ENCODE measurements at regions not wholly inside any gene's neighbourhood (a gene's known extent, or its start where the extent isn't known, plus 50 kb on each side); places are given as distances from the start of the nearest gene placed in this dataset.

DNA sequence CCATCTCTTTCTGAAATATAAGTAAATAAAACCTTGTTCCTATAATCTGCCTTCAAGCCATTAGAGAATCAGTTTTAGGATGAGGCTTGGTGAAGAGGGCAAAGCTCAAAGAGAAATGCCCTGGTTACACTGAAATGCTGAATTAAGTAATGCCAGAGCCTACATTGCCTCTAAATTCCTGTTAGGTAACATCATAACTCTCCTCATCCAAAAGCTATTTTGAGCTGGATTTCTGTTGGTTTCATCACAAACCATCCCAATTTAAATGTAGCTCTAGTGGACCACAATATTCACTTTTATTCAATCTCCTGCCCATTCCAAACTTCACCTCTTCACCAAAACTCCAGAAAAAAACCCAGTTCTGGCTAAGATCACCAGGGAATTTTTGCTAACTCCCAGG, 1319.7 kb upstream of the TENM3 start:
- no peak for FAIRE-seq
- H4K20me1 ChIP-seq (ENCODE audit: control insufficient read depth, insufficient read depth): no peaks in the 10 kb centered on the region
- no peak for TF ChIP-seq HDAC6 (IDR thresholded peaks at IDR 0.05; ENCODE audit: unreplicated experiment)
- TF ChIP-seq NBN (IDR thresholded peaks at IDR 0.05): no peak
- TF ChIP-seq ASH2L (IDR thresholded peaks at IDR 0.05; ENCODE audit: borderline replicate concordance, low read depth): no peak
- no peak for TF ChIP-seq NKRF (conservative IDR thresholded peaks at IDR 0.05)
- TF ChIP-seq CBX3 (IDR thresholded peaks at IDR 0.05; ENCODE audit: borderline replicate concordance, low read depth): no peak
- no peak for TF ChIP-seq RAD21 (IDR thresholded peaks at IDR 0.05; ENCODE audit: insufficient read depth, low read depth, low read length)
- TF ChIP-seq, protein P1, sequence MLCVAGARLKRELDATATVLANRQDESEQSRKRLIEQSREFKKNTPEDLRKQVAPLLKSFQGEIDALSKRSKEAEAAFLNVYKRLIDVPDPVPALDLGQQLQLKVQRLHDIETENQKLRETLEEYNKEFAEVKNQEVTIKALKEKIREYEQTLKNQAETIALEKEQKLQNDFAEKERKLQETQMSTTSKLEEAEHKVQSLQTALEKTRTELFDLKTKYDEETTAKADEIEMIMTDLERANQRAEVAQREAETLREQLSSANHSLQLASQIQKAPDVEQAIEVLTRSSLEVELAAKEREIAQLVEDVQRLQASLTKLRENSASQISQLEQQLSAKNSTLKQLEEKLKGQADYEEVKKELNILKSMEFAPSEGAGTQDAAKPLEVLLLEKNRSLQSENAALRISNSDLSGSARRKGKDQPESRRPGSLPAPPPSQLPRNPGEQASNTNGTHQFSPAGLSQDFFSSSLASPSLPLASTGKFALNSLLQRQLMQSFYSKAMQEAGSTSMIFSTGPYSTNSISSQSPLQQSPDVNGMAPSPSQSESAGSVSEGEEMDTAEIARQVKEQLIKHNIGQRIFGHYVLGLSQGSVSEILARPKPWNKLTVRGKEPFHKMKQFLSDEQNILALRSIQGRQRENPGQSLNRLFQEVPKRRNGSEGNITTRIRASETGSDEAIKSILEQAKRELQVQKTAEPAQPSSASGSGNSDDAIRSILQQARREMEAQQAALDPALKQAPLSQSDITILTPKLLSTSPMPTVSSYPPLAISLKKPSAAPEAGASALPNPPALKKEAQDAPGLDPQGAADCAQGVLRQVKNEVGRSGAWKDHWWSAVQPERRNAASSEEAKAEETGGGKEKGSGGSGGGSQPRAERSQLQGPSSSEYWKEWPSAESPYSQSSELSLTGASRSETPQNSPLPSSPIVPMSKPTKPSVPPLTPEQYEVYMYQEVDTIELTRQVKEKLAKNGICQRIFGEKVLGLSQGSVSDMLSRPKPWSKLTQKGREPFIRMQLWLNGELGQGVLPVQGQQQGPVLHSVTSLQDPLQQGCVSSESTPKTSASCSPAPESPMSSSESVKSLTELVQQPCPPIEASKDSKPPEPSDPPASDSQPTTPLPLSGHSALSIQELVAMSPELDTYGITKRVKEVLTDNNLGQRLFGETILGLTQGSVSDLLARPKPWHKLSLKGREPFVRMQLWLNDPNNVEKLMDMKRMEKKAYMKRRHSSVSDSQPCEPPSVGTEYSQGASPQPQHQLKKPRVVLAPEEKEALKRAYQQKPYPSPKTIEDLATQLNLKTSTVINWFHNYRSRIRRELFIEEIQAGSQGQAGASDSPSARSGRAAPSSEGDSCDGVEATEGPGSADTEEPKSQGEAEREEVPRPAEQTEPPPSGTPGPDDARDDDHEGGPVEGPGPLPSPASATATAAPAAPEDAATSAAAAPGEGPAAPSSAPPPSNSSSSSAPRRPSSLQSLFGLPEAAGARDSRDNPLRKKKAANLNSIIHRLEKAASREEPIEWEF (IDR thresholded peaks at IDR 0.05; ENCODE audit: insufficient replicate concordance, low read depth, low read length): no peak
- no peak for TF ChIP-seq HDAC2 (IDR thresholded peaks at IDR 0.05)
- TF ChIP-seq BCL11A (IDR thresholded peaks at IDR 0.05; ENCODE audit: low read depth, low read length): no peak
- no peak for TF ChIP-seq MAX (IDR thresholded peaks at IDR 0.05; ENCODE audit: low read depth, low read length)
- TF ChIP-seq IKZF1 (conservative IDR thresholded peaks at IDR 0.05): no peak
- DNase-seq (ENCODE audit: low read depth, low spot score): no peak
- in situ Hi-C loops (cut with MboI) (no loop called here), intact Hi-C loops (cut with micrococcal nuclease; ENCODE audit: unreplicated experiment) (no loop called here)
- ChIA-PET RAD21 (ENCODE audit: unreplicated experiment) (no interaction called here), CTCF (no interaction called here), SMC1A (ENCODE audit: uncharacterized antibody, unreplicated experiment) (interaction anchor here (1.1 kb wide), 1 partner anchor 12 kb away, joined by 3 read pairs; no protein-coding TSS in a partner anchor), POLR2A (no interaction called here)
- no peak overlapping the region for H3K4me2 ChIP-seq (ENCODE audit: control insufficient read depth, insufficient read depth)
- H3K4me3 ChIP-seq: no peak overlapping the region
- no peak for ATAC-seq
- no peak overlapping the region for H3K27ac ChIP-seq (ENCODE audit: control insufficient read depth, insufficient read depth)
- no peaks in the 10 kb centered on the region for H3K36me3 ChIP-seq (ENCODE audit: control insufficient read depth in 2 of 2, insufficient read depth in 2 of 2, low read length in 1 of 2)
- H3K4me1 ChIP-seq (ENCODE audit: control insufficient read depth, insufficient read depth, low read length): no peaks in the 10 kb centered on the region
- no peaks in the 10 kb centered on the region for H3K27me3 ChIP-seq (replicated peaks in 1 of 2; ENCODE audit: control insufficient read depth in 2 of 2, insufficient read depth in 2 of 2, low read length in 1 of 2)
- no peak overlapping the region for H3K9ac ChIP-seq (ENCODE audit: control insufficient read depth, insufficient read depth, low read length)
- no TSS peak for BruUV-seq (replicated peaks)
- no peak overlapping the region for H2AFZ ChIP-seq (ENCODE audit: control insufficient read depth, low read depth, low read length)
- no peaks in the 10 kb centered on the region for H3K79me2 ChIP-seq (ENCODE audit: control insufficient read depth, insufficient read depth, low read length)
- H3K9me3 ChIP-seq (replicated peaks; ENCODE audit: control insufficient read depth, insufficient read depth, low read length): no peaks in the 10 kb centered on the region

Data from GM12878 (cell line).